ENCODE measurements at regions not wholly inside any gene's neighbourhood (a gene's known extent, or its start where the extent isn't known, plus 50 kb on each side); places are given as distances from the start of the nearest gene placed in this dataset.
"Not testable (repeated sequence)": the region's sequence is repeated elsewhere in the genome, so short reads cannot be mapped to it uniquely, and the experiment has no call there.

DNA sequence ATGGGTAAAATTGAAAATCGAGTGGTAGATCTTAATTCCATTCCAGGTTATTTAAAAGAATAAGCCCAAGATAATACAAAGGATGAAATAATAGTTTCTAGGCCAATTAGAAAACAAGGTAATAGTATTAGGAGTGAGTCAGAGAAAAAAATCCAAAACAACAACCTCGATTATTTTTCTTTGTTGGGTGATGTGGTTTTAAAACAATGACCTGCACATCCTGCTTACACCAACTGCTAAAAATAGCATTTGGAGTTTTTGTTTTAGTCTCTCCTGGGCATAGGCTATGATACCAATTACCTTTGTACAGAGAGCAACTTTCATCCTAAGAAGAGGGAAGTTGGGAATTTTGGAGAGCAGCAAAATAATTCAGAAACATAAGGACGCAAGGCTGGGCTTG, 101.7 kb upstream of the MYO10 start:
- DNase-seq, result no peak

DNA sequence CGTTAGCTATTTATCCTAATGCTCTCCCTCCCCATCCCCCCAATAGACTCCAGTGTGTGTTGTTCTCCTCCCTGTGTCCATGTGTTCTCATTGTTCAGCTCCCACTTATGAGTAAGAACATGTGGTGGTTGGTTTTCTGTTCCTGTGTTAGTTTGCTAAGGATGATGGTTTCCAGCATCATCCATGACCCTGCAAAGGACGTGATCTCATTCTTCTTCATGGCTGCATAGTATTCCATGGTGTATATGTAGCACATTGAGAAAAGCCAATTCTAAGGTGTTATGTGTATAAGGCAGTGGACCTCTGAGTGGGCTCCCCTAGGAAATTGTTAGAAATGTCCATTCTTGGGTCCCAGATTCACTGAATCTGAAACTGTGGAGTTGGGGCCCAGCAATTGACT, 103.1 kb upstream of the MYO10 start:
- no peak for DNase-seq

DNA sequence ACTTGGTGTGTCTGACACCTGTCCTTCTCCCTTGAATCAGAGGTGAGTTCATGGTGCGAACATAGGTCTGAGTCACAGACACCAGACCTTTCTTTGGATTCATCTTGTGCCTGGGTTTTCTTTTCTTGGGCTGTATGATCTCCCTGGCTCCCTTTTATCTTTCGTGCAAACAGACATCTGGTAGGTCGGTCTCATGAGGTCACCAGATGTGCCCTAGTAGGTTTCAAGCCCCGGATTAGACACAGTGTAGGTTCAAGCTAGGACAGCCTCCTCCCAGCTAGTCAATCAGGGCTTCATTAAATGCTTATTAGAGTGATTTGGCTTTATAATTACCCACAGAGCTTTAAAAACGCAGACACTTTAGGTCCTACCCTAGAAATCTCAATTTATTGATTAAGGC, 106.0 kb upstream of the MYO10 start:
- DNase-seq, result no peak

DNA sequence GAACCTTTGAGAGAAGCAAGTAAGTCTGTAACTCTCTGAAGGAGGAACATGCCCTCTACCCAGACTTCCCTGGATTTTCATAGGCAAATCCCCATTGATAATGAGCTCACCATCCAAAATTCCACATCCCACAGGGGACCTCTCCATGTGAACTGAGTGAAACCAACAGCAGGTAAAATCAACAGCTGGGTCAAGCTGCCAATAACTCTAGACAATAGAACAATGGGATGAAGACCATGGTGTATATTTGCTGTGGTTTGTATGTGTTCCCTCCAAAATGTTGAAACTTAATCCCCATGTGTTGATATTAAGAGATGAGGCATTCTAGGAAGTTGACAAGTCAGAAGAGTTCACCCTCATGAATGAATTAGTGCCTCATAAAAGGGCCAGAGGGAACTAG, 110.2 kb upstream of the MYO10 start:
- no peak for DNase-seq

DNA sequence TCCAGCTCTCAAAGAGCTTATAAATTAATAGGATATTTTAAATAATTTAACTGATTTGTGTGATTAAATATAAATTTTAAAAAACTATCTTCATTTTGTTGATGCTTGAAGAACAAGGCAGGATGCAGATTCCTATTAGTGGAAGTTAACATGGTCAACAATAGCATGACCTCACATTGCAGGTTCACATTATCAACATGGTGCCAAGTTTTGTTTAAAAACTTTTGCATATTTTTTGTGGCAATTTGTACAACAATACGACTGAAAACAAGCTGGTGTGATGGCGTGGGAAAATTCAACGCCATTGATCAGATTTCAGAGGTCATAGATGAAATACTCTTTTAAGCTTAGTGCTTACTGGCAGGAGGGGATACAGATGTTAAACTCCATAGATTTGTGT, 114.1 kb upstream of the MYO10 start:
- DNase-seq, result no peak

GRCh38 chr5:17054911-17055310, 118.8 kb upstream of the MYO10 start:
- DNase-seq, result no peak

- no peak for DNase-seq
Observed at GRCh38 chr5:17056141-17056631, 120.1 kb upstream of the MYO10 start.

DNA sequence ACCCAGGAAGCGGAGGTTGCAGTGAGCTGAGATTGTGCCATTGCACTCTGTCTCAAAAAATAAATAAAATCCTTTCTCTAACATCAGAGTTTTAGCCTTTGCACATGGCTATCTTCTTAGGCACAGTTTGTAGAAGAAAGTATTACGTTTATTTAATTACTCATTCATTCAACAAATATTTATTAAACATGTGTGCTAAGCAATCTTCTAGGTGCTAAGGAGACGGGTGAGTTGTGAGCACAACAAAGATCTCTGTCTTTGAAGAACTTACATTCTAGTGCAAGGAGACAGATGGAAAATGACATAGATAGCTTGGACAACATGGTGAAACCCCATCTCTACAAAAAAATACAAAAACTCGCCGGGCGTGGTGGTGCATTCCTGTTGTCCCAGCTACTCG, 122.3 kb upstream of the MYO10 start:
- DNase-seq, result no peak

DNA sequence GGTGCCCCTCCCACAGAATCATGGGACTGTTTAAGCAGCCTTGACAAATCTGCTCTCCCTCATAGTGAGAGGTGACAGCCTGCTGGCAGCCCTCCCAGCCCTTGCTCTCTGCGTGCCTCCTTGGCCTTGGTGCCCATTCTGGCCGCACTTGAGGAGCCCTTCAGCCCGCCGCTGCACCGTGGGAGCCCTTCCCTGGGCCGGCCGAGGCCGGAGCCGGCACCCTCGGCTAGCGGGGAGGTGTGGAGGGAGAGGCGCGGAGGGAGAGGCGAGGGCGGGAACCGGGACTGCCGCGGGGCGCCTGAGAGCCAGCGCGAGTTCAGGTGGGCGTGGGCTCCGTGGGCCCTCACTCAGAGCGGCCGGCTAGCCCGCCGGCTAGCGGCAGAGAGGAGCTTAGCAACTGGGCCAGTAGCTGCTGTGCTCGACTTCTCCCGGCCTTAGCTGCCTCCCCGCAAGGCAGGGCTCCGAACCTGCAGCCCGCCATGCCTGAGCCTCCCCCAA, 125.9 kb upstream of the MYO10 start:
- no peak for DNase-seq

DNA sequence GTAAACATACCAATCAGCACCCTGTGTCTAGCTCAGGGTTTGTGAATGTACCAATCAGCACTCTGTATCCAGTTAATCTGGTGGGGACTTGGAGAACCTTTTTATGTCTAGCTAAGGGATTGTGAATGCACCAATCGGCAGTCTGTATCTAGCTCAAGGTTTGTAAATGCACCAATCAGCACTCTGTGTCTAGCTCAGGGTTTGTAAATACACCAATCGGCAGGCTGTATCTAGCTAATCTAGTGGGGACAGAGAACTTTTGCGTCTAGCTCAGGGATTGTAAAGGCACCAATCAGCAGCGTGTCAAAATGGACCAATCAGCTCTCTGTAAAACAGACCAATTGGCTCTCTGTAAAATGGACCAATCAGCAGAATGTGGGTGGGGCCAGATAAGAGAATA, 126.7 kb upstream of the MYO10 start:
- DNase-seq, result not testable (repeated sequence)

DNA sequence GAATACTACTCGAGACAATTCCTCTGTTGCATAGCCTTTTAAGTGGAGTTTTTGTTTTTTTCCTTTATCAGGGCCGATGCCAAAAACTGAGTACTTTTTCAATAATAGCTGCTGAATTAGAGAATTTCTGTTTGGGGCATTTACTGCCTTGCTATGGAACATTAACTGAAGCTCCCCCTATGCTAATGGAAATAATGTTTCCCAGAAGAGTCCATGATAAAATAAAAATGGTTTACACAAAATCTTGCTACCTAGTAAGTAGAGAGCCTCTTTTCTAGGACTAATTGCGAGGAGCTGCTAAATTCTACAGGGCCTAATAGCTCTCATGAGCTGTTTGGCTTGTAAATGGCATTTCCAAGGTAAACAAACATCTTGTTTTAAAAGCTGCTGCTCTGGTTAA, 128.2 kb upstream of the MYO10 start:
- DNase-seq, result no peak

DNA sequence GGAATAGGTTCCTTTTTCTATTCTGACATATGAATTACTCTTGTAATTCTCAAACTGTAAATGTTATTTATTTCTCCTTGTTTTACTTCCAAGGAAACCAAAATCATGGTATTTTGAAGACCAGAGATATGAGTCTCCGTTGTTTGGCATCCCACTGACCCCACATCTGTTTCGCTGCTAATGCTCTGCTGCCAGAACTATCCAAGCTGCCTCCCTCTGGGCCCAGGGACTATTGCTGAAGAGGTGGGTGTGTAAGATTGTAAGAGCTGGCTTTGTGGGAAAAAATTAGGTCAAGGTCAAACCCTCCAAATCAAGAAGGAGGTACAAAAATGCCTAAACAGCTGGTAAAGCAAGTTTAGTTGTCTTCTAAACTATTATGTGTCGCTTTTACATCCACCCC, 129.4 kb upstream of the MYO10 start:
- DNase-seq, result no peak

- DNase-seq, result not testable (repeated sequence)
Observed at GRCh38 chr5:17066026-17066425, 129.9 kb upstream of the MYO10 start.

DNA sequence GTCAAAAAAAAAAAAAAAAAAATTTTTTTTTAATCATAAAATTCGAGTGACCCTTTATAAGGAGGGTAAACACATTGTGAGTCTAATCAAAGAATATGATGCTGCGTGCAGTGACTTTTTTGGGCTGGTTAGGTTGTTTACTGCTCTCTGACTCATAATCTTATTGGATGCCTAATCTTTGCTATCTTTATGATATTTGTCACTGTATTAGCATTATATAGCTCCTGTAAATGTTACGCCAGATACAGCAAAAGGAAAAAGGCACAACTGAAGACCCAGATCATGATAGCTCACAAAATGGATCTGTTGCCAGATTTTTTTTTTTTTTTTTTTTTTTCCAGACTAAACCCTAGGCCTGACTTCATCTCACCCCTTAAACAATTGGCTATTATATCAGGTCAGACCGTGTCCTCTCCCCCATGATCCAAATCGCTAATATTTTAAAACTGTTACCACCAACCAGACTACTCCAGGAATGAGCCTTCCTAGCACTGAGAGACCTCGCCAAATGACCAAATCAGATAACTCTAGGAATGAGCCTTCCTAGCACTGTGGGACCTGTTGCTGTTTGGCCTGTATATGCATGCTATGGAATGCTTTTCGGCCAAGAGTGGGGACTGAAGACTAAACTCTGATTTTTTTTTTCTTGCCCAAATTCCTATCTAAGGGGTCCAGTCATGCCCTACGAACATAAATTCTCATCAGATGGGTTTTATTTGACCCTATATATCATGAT, 131.7 kb upstream of the MYO10 start:
- DNase-seq, result no peak

GRCh38 chr5:17069995-17070511, 134.0 kb upstream of the MYO10 start:
- DNase-seq, result no peak

GRCh38 chr5:17070647-17071046, 134.6 kb upstream of the MYO10 start:
- no peak for DNase-seq

DNA sequence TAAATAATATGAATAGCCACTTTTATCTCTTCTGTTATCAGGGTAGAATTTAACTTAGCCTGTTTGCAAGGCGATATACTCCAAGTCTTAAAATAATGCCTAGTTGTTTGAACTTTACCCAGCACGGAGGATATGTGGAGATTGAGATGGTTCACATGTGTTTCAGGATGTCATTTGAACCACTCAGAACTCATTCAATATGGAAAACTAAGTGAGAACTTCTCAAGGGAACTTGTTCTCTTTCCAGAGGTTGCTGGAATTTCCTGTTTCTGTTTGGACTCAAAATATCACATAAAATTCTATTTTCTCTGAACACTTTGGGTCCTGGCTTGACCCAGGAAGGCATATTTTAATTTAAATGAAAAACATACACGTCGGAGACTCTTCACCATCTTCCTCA, 139.1 kb upstream of the MYO10 start:
- DNase-seq, result no peak

DNA sequence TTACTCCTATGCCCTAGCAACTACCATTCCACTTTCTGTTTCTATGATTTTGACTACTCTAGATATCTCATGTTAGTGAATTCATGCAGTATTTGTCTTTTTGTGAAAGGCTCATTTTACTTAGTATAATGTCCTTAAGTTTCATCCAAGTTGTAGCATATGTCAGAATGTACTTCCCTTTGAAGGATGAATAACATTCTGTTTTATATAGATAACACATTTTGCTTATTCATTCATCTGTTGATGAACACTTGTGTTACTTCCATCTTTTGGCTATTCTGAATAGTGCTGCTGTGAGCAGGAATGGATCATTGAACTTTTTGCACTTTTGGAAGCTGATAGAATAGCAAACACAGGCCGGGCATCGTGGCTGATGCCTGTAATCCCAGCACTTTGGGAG, 140.2 kb upstream of the MYO10 start:
- DNase-seq, result no peak

- DNase-seq, result no peak
Observed at GRCh38 chr5:17077440-17078233, 139.8 kb upstream of the BASP1 start.

DNA sequence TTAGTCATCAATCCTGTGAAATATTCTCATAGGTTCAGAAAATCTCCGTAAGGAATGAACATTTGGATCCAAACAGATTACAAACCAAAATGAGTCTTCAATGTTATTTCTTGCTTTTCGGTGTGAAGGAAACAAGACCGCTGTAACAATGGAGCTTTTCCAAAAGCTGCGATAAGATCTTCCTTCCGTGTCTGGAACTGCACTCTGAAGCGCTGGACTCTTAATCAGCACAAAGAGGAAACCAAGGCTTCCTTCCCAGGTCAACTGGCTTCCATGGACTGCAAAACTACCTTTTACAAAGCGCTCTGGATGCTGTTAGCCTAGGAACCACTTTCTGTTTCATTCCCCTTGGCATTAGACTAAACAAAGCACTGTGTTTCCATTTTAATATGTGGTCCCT, 137.9 kb upstream of the BASP1 start:
- DNase-seq, result no peak

DNA sequence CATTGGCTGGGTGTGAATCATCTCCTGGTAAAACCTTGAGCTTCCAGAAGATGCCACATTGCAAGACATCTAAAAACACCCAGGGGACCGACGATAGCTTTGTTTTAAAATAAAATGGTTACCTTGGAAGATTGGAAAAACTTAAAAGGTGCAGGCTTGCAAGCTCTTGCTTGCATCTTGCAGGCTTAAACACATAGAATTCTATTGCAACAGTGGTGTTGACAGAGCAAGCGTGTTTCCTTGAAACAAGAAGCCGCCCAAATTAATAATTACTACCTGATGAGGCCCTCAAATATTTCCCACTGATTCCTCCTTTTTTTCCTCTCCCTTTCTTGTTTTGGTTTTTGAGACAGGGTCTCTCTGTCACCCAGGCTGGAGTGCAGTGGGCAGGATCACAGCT, 137.1 kb upstream of the BASP1 start:
- DNase-seq, result no peak

DNA sequence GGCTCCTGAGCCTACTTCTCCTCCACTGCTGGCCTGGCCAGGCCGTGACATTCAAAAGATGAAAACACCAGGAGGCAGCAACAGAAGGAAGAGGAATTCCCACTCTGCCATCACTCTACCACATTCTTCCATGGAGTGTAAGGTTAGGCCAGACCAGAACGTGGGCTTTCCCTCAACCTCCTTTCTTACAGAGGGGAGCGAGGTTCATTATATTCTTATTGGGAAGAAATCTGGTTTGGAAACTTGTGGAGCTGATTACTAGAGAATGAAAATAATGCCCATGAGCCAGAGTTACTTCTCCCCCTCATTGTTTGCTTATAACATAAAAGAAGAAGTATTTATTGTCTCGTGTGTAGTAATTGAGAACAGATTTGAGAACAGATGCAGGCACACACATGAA, 136.3 kb upstream of the BASP1 start:
- DNase-seq, result no peak

DNA sequence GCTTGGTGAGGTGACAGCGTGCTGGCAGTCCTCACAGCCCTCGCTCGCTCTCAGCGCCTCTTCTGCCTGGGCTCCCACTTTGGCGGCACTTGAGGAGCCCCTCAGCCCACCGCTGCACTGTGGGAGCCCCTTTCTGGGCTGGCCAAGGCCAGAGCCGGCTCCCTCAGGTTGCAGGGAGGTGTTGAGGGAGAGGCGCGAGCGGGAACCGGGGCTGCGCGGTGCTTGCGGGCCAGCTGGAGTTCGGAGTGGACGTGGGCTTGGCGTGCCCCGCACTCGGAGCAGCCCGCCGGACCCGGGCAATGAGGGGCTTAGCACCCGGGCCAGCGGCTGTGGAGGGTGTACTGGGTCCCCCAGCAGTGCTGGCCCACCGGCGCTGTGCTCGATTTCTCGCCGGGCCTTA, 134.2 kb upstream of the BASP1 start:
- not testable (repeated sequence) for DNase-seq

DNA sequence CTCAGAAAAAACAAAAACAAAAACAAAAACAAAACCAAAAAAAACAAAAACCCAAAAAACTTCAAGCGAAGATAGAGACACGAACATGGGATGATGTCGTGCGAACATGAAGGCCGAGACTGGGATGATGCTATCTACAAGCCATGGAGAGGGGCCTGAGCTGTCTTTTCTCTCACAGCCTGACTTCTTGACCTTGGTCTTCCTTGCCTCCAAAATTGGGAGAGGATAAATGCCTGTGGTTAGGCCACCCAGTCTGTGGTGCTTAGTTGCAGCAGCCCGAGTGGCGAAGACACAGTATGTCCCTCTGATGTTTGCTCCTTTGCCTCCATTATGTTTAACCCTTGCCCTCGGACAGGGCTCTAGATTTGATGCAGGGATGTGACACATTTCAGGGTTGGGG, 130.4 kb upstream of the BASP1 start:
- no peak for DNase-seq
